Left renal pelvis (tissue), 4 donors: ENCODE measurements at regions not wholly inside any gene's neighbourhood (a gene's known extent, or its start where the extent isn't known, plus 50 kb on each side); places are given as distances from the start of the nearest gene placed in this dataset.

ENCODE experiments used
- DNase-seq, 4 donors: peaks; one replicate each; pipeline ENCODE4 v3.0.0-alpha.2; 2013; ENCODE audit warnings: low read depth in 4 of 4, low spot score in 3 of 4

DNA sequence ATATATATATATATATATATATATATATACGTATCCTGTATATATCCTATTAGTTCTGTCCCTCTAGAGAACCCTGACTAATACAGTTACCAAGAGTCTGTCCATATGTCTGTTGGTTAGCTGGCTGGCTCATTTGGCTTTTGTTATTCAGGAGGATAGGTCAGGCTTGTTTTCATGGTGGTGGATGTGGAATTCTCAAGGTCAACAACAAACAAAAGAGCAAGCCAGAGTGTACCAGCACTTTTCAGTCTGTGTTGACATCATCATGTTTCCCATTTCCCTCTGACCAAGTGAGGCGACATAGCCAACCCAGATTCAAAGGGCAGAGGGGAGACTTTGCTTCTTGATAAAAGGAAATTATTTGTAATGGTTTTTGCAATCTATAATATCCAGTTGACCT, 88.5 kb upstream of the PTCHD4 start:
- no peak for DNase-seq

DNA sequence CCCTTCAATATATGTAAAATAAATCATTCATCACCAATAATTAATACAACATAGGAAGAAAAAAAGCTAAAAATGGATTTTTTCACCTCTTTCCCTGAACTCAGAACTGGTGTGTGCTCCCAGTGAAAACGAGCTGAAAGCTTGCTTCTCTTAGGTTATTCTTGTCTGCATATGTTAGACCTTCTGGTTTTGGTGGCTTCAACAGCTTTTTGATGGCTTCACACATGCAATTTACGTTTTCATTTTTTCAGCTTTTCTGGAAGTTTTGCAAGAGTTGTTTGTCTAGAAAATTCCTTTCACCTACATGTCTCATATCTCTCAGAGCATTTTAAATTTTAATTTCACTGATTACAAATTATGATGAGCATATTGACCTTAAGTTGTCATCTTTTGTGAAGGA, 86.9 kb upstream of the PTCHD4 start:
- DNase-seq = no peak

DNA sequence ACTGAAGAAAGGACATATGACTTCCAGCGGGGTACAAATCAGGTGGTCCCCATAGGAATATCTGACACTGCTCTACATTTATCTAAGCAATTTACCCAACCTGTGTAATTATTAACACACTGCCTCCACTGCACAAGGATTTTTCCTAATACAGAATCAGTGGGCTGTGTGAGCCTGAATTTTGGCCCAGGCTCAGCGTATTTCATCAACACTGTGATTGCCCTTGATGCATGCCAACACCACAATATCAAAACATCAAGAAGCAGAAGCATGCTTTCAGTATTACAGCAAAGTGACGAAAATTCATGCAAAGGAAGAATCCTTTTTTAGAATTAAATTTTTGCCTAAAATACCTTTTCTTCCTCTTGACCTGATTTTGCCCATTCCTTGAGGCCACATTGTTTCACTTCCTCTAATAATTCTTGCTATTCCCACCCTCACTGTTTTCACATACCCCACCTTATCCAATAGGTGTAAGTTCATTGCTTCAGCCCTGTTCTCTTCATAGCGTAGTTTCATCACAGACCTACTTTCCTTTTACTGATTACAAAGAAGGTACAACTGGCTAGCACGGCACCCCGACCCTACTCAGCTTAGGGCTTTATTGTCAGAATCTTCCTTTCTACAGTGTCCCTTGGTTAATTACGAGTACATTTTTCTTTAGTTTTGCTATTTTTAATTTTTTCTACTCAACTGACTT, 83.7 kb upstream of the PTCHD4 start:
- no peak for DNase-seq

DNA sequence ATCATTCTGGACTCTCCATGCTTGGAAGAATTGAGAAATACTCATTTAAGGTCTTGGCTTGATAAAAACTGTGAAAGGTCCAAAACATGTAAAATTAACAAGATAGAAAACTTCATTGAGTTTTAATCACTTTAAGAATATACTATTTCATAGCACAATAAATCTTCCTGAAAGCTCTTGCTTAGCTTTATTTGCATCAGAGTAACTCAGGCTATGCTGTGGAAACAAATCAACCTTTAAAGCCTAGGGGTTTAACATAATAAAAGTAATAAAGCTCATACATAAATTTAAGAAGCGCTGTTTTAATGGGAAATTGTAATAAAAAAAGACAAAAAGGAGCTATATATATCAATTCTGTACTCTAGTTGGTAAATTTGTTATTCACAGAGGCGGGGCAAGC, 77.2 kb upstream of the PTCHD4 start:
- no peak for DNase-seq

DNA sequence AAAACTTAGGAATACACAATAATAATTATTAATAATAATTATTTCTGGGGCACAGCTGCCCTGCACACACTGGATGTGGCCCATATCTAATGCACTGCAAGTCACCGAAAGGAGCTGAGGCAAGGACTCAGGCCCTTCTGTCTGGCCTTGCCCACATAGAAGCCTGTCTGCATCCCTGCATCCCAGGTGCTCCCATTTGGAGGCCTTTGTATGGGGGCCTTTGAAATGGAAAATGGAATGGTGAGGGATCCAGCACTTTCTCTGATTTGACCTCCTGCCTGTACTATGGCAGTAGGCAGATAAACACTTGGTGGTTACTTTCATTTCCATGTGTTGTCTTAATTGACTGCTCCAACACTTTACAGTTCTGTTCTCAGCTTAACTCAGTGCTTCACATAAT, 75.7 kb upstream of the PTCHD4 start:
- DNase-seq = no peak

DNA sequence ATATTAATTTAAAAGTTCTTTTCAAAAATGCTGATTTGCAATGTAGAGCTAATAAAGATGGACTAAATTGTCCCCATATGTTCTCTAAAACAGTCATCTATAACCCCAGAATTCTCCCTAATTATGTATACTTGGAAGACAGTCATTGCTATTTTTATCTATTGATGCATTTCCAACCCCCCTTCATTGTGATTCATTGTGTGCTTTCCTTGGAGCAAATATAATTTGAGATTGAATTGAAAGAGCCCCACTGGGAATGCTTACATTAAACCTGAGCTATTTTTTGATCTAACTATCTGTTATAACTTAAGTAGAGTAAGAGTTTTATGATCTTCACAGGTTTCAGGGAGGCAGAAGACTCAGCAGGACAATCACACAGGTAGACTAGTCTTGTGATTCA, 73.7 kb upstream of the PTCHD4 start:
- no peak for DNase-seq

DNA sequence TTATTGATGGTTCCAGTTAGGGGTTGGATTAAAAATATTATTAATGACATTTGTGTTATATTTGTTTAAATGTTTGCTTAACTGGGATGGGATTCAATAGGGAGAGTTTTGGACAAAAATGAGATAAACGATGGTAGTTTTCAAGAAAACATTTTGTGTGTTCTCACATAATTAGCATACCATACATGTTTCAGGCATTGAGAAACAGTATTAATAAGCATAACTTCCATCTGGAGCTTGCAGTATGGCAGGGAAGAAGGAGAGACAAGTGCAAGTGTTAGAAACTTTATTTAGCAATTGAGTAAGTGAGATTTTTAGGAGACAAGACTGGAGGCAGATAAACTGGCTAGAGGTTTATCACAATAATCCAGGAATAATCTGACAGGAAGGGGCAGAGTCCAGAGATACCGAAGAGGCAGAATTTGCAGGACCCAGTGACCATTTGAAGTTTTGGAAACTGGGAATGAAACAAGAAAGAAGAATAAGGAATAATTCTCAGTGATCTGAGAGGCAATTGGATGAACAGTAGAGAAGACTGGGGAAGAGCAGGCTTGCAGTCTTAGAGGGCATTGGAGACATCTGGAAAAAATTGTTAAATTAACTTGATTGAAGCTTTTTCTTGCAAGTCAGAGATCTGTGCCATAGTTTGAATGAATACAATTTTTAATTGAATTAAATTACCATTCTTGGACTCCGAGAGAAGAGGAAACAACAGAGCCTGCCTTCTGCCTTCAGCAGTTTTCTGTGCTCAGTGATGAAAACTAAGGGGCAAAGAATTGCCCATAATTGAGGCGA, 73.0 kb upstream of the PTCHD4 start:
- no peak for DNase-seq

DNA sequence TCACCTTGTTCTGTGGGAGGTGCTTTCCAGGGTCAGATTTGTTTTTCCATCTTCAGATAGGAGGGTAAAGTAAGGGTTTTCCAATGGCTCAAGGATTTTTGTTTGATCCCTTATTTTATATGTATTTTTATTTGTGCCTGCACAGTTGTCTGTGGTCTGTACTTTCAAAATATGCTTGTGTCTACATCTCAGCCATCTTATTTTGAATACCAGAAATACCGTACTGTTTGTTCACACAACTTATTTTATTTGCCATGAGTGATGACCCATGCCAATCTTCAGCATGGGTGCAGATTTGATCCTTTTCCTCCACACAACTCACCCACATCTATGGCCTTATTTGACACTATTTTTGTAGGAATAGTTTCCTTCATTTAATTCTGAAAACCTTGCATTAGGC, 72.2 kb upstream of the PTCHD4 start:
- DNase-seq = no peak

DNA sequence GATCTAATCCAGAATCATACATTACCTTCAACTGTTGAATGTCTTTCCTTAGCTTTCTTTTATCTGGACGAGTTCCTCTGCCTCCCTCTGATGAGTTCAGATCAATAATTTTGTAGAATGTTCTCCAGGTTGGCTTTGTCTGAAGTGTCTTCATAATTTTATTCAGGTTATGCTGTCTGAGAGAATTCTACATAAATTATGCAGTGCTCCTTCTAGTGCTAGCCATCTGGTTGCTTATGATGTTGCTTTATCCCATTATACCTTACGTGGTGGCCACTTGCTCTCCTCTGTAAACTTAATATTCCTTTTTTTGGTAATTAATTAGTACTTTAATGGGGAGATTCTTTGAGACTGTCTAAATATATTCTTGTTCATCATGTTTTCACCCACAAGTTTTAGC, 67.7 kb upstream of the PTCHD4 start:
- DNase-seq = no peak

DNA sequence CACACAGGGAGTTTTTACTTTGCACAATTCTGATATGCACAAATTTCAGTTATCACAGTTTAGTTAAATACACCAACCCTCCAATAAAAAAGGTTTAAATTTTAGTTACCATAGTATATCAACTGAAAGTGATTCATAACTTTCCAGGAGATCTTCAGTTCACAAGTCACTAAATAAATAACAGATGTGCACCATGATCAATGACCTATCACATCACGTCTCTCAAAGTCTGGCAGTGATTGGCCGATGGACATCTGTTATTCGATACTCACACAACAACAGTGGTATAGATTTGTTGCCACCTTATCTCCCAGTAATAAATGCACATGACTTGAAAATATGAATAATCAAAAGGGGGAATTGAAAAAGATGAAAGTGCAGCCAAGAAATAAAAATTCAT, 66.8 kb upstream of the PTCHD4 start:
- DNase-seq = no peak

DNA sequence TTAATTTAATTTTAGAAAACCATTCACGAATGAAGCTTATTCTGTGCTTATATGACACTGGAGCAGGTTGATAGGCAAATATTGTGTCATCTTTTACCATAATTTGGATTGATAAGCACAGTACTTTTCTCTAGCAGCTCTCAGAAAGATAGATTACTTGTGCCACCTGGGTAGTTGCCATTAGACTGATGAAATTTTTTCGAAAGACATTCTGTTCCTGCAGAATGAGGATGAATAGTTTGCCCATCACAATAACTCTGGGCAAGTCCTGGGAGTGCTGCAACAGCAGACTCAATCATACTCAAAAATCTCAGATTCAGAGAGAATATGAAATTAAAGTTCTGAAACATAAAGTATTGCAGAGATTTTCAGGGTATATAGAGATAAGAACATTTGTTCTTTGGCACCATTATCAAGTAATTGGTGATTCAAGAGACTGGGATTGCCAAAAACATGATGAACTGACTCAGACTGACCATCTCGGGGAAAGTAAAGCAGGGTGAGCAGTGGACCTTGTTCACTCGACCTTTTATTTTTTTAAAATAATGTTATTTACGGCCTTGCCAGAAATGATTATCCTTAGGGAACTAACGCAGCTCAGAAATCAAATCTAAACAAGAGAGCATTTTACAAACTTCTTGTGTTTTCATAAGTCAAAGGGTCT, 65.8 kb upstream of the PTCHD4 start:
- no peak for DNase-seq

DNA sequence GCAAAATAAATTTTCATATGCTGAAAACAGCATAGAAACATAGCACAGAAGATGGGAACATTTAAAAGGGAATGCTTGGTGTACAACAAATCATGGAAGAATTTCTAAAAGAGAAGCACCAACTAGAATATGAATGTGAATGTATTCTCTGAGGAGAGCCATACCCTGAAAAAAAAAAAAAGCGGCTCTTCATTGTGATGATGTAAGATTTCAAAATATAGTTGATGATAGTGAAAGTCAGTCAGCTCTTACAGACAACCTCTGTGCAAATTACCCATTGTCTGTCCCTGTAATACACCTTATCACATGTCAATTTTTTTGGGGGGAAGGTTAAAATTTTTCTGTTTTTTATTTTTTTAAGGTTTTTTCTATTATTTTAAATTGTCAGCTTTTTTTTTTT, 58.6 kb upstream of the PTCHD4 start:
- no peak for DNase-seq
